ENCODE measurements at regions not wholly inside any gene's neighbourhood (a gene's known extent, or its start where the extent isn't known, plus 50 kb on each side); places are given as distances from the start of the nearest gene placed in this dataset.

- DNase-seq = no peak
These were observed 324.0 kb downstream of the RPS6KC1 start for GRCh38 chr1:213375002-213375401.

- DNase-seq = no peak
These were observed 325.9 kb downstream of the RPS6KC1 start for GRCh38 chr1:213376862-213377372.

GRCh38 chr1:213380865-213381264, 329.8 kb downstream of the RPS6KC1 start:
- no peak for DNase-seq

- DNase-seq = peak; percentile 66
These were observed 330.6 kb downstream of the RPS6KC1 start for GRCh38 chr1:213381572-213382084.

GRCh38 chr1:213383465-213383864, 332.4 kb downstream of the RPS6KC1 start:
- DNase-seq = no peak

- DNase-seq = no peak
These were observed 334.2 kb downstream of the RPS6KC1 start for GRCh38 chr1:213385201-213385600.

GRCh38 chr1:213385806-213386324, 334.8 kb downstream of the RPS6KC1 start:
- DNase-seq = no peak

GRCh38 chr1:213387380-213388015, 336.5 kb downstream of the RPS6KC1 start:
- DNase-seq = no peak

- DNase-seq = no peak
These were observed 337.2 kb downstream of the RPS6KC1 start for GRCh38 chr1:213388199-213388598.

GRCh38 chr1:213389061-213389581, 338.1 kb downstream of the RPS6KC1 start:
- no peak for DNase-seq

GRCh38 chr1:213391445-213391844, 340.4 kb downstream of the RPS6KC1 start:
- no peak for DNase-seq

- no peak for DNase-seq
These were observed 342.8 kb downstream of the RPS6KC1 start for GRCh38 chr1:213393860-213394259.

- no peak for DNase-seq
These were observed 343.8 kb downstream of the RPS6KC1 start for GRCh38 chr1:213394837-213395236.

- no peak for DNase-seq
These were observed 346.6 kb downstream of the RPS6KC1 start for GRCh38 chr1:213397638-213398037.

GRCh38 chr1:213399695-213400094, 348.7 kb downstream of the RPS6KC1 start:
- DNase-seq = no peak

GRCh38 chr1:213409208-213409631, 358.2 kb downstream of the RPS6KC1 start:
- no peak for DNase-seq

- no peak for DNase-seq
These were observed 358.9 kb downstream of the RPS6KC1 start for GRCh38 chr1:213409971-213410370.

- DNase-seq = no peak
These were observed 363.3 kb downstream of the RPS6KC1 start for GRCh38 chr1:213414346-213414745.

GRCh38 chr1:213414911-213415310, 363.9 kb downstream of the RPS6KC1 start:
- DNase-seq = no peak

- DNase-seq = no peak
These were observed 364.8 kb downstream of the RPS6KC1 start for GRCh38 chr1:213415691-213416380.

GRCh38 chr1:213416461-213417224, 365.6 kb downstream of the RPS6KC1 start:
- no peak for DNase-seq

GRCh38 chr1:213417225-213417820, 366.3 kb downstream of the RPS6KC1 start:
- no peak for DNase-seq

- DNase-seq = no peak
These were observed 366.8 kb downstream of the RPS6KC1 start for GRCh38 chr1:213417846-213418245.
